ENCODE measurements at regions not wholly inside any gene's neighbourhood (a gene's known extent, or its start where the extent isn't known, plus 50 kb on each side); places are given as distances from the start of the nearest gene placed in this dataset.

GRCh38 chr16:87132361-87133014 is 184.7 kb downstream of the C16orf95 start:
- intact Hi-C loops (cut with DNase I), result no loop called here
- Histone ChIP-seq H3K27ac (no peak overlapping the region), H3K9me3 (peaks cover 8% of the 10 kb centered on the region), H3K36me3 (no peaks in the 10 kb centered on the region), H3K4me3 (no peak overlapping the region), H3K27me3 (ENCODE audit: low read depth) (no peaks in the 10 kb centered on the region), H3K4me1 (no peaks in the 10 kb centered on the region)
- ATAC-seq (no peak), DNase-seq (no peak)
- no peak for TF ChIP-seq CTCF (IDR thresholded peaks at IDR 0.05)

GRCh38 chr16:87133112-87133850 is 183.9 kb downstream of the C16orf95 start:
- H3K4me3 ChIP-seq, result no peak overlapping the region
- H3K9me3 ChIP-seq, result peaks cover 8% of the 10 kb centered on the region
- no peaks in the 10 kb centered on the region for H3K4me1 ChIP-seq
- intact Hi-C loops (cut with DNase I), result no loop called here
- ATAC-seq, result no peak
- no peak for DNase-seq
- no peak overlapping the region for H3K27ac ChIP-seq
- TF ChIP-seq CTCF (IDR thresholded peaks at IDR 0.05), result no peak
- no peaks in the 10 kb centered on the region for H3K27me3 ChIP-seq (ENCODE audit: low read depth)
- no peaks in the 10 kb centered on the region for H3K36me3 ChIP-seq

- DNase-seq (no peak), ATAC-seq (peak in 1 of 2 donors; percentile 28)
- Histone ChIP-seq H3K4me1 (no peaks in the 10 kb centered on the region), H3K4me3 (no peak overlapping the region), H3K27ac (no peak overlapping the region), H3K36me3 (no peaks in the 10 kb centered on the region), H3K27me3 (ENCODE audit: low read depth) (no peaks in the 10 kb centered on the region), H3K9me3 (peaks cover 8% of the 10 kb centered on the region)
- TF ChIP-seq CTCF (IDR thresholded peaks at IDR 0.05), result no peak
- intact Hi-C loops (cut with DNase I), result no loop called here
Observed at GRCh38 chr16:87133966-87134627, 183.1 kb downstream of the C16orf95 start.

GRCh38 chr16:87134628-87134995 is 182.6 kb downstream of the C16orf95 start:
- intact Hi-C loops (cut with DNase I), result no loop called here
- Histone ChIP-seq H3K4me3 (no peak overlapping the region), H3K27ac (no peak overlapping the region), H3K27me3 (ENCODE audit: low read depth) (no peaks in the 10 kb centered on the region), H3K9me3 (peaks cover 8% of the 10 kb centered on the region), H3K4me1 (no peaks in the 10 kb centered on the region), H3K36me3 (no peaks in the 10 kb centered on the region)
- no peak for TF ChIP-seq CTCF (IDR thresholded peaks at IDR 0.05)
- DNase-seq, result no peak
- no peak for ATAC-seq

- Histone ChIP-seq H3K27ac (no peak overlapping the region), H3K4me3 (no peak overlapping the region), H3K9me3 (peaks cover 8% of the 10 kb centered on the region), H3K27me3 (ENCODE audit: low read depth) (no peaks in the 10 kb centered on the region), H3K36me3 (no peaks in the 10 kb centered on the region), H3K4me1 (no peaks in the 10 kb centered on the region)
- TF ChIP-seq CTCF (IDR thresholded peaks at IDR 0.05), result no peak
- ATAC-seq (no peak), DNase-seq (no peak)
- intact Hi-C loops (cut with DNase I), result no loop called here
Observed at GRCh38 chr16:87135246-87136030, 181.8 kb downstream of the C16orf95 start.
